NT2/D1 (cell line): ENCODE measurements at regions not wholly inside any gene's neighbourhood (a gene's known extent, or its start where the extent isn't known, plus 50 kb on each side); places are given as distances from the start of the nearest gene placed in this dataset.

Experiments
- SUZ12 ChIP-seq: IDR thresholded peaks from 2 replicates; pipeline ENCODE4 v1.6.1; 2011; ENCODE audit not compliant: insufficient read length, insufficient read depth; ENCODE audit errors: extremely low read depth
- YY1 ChIP-seq: IDR thresholded peaks from 2 replicates; pipeline ENCODE4 v1.6.1; 2011; ENCODE audit not compliant: insufficient read length, insufficient read depth
- ZNF274 ChIP-seq: IDR thresholded peaks from 2 replicates; pipeline ENCODE4 v1.6.1; 2011; ENCODE audit warnings: mild to moderate bottlenecking, low read depth, low read length

DNA sequence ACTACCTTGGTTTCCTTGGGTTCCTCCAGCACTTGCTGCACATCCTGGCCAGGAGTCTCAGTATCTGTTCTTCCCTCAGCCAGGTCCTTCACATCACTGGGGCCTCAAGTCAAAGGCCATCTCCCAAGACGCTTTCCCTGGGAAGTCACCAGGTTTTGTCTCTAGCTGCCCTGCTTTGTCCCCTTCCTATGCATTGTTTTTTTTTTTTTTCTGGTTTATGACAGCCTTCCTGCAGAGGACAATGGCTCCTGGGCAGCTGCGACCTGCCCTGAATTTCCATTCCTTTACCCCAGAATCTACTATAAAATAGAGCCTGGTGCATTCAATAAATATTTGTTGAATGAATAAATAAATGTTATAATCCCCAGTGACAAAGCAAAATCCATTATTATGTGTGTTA is 687.3 kb downstream of the QKI start:
- TF ChIP-seq ZNF274 (no peak), YY1 (no peak), SUZ12 (no peak)
